Body of pancreas (tissue), 4 donors: ENCODE measurements at regions not wholly inside any gene's neighbourhood (a gene's known extent, or its start where the extent isn't known, plus 50 kb on each side); places are given as distances from the start of the nearest gene placed in this dataset.

ENCODE experiments used
- POLR2A ChIP-seq, 3 donors: fragments of 450-650 bp; IDR thresholded peaks; one replicate each; pipeline ENCODE4 v1.6.1; 2016; ENCODE audit warnings: antibody characterized with exemption in 3 of 3, mild to moderate bottlenecking in 2 of 3
- TF ChIP-seq, protein P1 (sequence below), 7 experiments: fragments of 450-650 bp in 4 of 7; fragments of 200-600 bp in 3 of 7; sonication (generic) in 3 of 7; IDR thresholded peaks; one replicate each; pipeline ENCODE4 v1.5.1; 2016 to 2019; ENCODE audit warnings: antibody characterized with exemption in 7 of 7

GRCh38 chr15:25172691-25173090 is 217.9 kb downstream of the SNRPN start:
- TF ChIP-seq, protein P1, sequence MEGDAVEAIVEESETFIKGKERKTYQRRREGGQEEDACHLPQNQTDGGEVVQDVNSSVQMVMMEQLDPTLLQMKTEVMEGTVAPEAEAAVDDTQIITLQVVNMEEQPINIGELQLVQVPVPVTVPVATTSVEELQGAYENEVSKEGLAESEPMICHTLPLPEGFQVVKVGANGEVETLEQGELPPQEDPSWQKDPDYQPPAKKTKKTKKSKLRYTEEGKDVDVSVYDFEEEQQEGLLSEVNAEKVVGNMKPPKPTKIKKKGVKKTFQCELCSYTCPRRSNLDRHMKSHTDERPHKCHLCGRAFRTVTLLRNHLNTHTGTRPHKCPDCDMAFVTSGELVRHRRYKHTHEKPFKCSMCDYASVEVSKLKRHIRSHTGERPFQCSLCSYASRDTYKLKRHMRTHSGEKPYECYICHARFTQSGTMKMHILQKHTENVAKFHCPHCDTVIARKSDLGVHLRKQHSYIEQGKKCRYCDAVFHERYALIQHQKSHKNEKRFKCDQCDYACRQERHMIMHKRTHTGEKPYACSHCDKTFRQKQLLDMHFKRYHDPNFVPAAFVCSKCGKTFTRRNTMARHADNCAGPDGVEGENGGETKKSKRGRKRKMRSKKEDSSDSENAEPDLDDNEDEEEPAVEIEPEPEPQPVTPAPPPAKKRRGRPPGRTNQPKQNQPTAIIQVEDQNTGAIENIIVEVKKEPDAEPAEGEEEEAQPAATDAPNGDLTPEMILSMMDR (IDR thresholded peaks at IDR 0.05): no peak
- TF ChIP-seq POLR2A (IDR thresholded peaks at IDR 0.05): no peak
